ENCODE measurements at regions not wholly inside any gene's neighbourhood (a gene's known extent, or its start where the extent isn't known, plus 50 kb on each side); places are given as distances from the start of the nearest gene placed in this dataset.

- TF ChIP-seq ZNF70 (CRISPR knock-in tag; IDR thresholded peaks at IDR 0.05) (no peak), ZFP3 (CRISPR knock-in tag; IDR thresholded peaks at IDR 0.05) (no peak)
- no peak for ATAC-seq
Observed at GRCh38 chr4:22323691-22324090, 192.2 kb downstream of the ADGRA3 start.

DNA sequence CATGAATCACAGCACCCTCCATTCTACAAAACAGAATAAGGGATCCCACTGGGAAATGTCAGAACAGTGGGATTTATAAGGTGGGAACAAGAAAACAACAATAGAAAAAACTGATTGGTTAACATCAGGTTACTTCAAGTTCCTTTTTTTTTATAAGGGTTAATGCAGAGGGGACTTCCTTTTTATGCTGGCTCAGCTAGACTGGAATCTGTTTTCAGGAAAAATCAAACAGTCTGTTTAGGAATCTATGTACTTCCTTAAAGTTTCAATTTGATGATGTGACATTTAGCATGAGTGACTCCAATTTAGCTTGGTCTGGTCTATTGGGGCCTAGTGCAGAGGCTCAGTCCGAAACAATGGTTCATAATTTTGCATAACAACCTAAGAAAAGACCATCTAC lies 192.9 kb downstream of the ADGRA3 start:
- no peak for ATAC-seq
- TF ChIP-seq ZFP30 (CRISPR knock-in tag; IDR thresholded peaks at IDR 0.05) (no peak), TSHZ2 (CRISPR knock-in tag; IDR thresholded peaks at IDR 0.05) (no peak), SNAI2 (CRISPR knock-in tag; IDR thresholded peaks at IDR 0.05) (no peak), ISL1 (CRISPR knock-in tag; IDR thresholded peaks at IDR 0.05) (no peak), ESRRG (CRISPR knock-in tag; IDR thresholded peaks at IDR 0.05) (no peak), ARNTL (CRISPR knock-in tag; IDR thresholded peaks at IDR 0.05; ENCODE audit: borderline replicate concordance, low read depth) (no peak)

- TF ChIP-seq OSR1 (CRISPR knock-in tag; IDR thresholded peaks at IDR 0.05) (no peak), ESRRG (CRISPR knock-in tag; IDR thresholded peaks at IDR 0.05) (no peak), CREB5 (CRISPR knock-in tag; IDR thresholded peaks at IDR 0.05; ENCODE audit: low read depth) (no peak), ISL1 (CRISPR knock-in tag; IDR thresholded peaks at IDR 0.05) (no peak), TSHZ2 (CRISPR knock-in tag; IDR thresholded peaks at IDR 0.05) (no peak), ARNTL (CRISPR knock-in tag; IDR thresholded peaks at IDR 0.05; ENCODE audit: borderline replicate concordance, low read depth) (no peak), SNAI2 (CRISPR knock-in tag; IDR thresholded peaks at IDR 0.05) (no peak), ZNF8 (CRISPR knock-in tag; IDR thresholded peaks at IDR 0.05) (no peak), PPARA (CRISPR knock-in tag; IDR thresholded peaks at IDR 0.05; ENCODE audit: borderline replicate concordance) (no peak), PATZ1 (CRISPR knock-in tag; IDR thresholded peaks at IDR 0.05; ENCODE audit: borderline replicate concordance) (no peak)
- ATAC-seq: no peak
Observed at GRCh38 chr4:22315628-22316027, 200.2 kb downstream of the ADGRA3 start.

GRCh38 chr4:22313976-22314375 lies 201.9 kb downstream of the ADGRA3 start:
- no peak for ATAC-seq
- TF ChIP-seq ZNF565 (CRISPR knock-in tag; conservative IDR thresholded peaks at IDR 0.05; ENCODE audit: low read depth) (no peak), BACH2 (CRISPR knock-in tag; IDR thresholded peaks at IDR 0.05; ENCODE audit: borderline replicate concordance) (no peak), ZFP30 (CRISPR knock-in tag; IDR thresholded peaks at IDR 0.05) (no peak), CSRNP3 (CRISPR knock-in tag; IDR thresholded peaks at IDR 0.05) (no peak), ZNF8 (CRISPR knock-in tag; IDR thresholded peaks at IDR 0.05) (no peak), CREB5 (CRISPR knock-in tag; IDR thresholded peaks at IDR 0.05; ENCODE audit: low read depth) (no peak), ZFP3 (CRISPR knock-in tag; IDR thresholded peaks at IDR 0.05) (no peak), TCF4 (CRISPR knock-in tag; IDR thresholded peaks at IDR 0.05; ENCODE audit: borderline replicate concordance) (no peak), GLIS3 (CRISPR knock-in tag; IDR thresholded peaks at IDR 0.05) (no peak)
